Thyroid gland (tissue), 4 donors: ENCODE measurements at regions not wholly inside any gene's neighbourhood (a gene's known extent, or its start where the extent isn't known, plus 50 kb on each side); places are given as distances from the start of the nearest gene placed in this dataset.
"Not testable (repeated sequence)": the region's sequence is repeated elsewhere in the genome, so short reads cannot be mapped to it uniquely, and the experiment has no call there.

Experiments used
- POLR2A ChIP-seq, 2 donors: fragments of 450-650 bp; IDR thresholded peaks; one replicate each; pipeline ENCODE4 v1.6.1; 2017; ENCODE audit warnings: antibody characterized with exemption in 2 of 2, mild to moderate bottlenecking in 2 of 2, moderate library complexity in 1 of 2
- TF ChIP-seq, protein P1 (sequence below), 6 experiments: fragments of 200-600 bp in 3 of 6; fragments of 450-650 bp in 3 of 6; sonication (generic) in 3 of 6; IDR thresholded peaks; one replicate each; pipeline ENCODE4 v1.5.1; 2016 to 2019; ENCODE audit warnings: antibody characterized with exemption in 6 of 6, mild to moderate bottlenecking in 2 of 6, inconsistent platforms in 1 of 6, moderate library complexity in 1 of 6

DNA sequence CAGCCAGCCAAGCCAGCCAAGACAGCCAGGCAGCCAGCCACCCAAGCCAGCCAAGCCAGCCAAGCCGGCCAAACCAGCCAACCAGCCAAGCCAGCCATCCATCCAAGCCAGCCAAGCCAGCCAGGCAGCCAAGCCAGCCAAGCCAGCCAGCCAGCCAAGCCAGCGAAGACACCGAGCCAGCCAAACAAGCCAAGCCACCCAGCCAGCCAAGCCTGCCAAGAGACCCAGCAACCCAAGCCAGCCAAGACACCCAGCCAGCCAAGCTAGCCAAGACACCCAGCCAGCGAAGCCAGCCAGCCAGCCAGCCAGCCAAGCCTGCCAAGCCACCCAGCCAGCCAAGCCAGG lies 318.0 kb upstream of the PLGLB2 start:
- TF ChIP-seq, protein P1, sequence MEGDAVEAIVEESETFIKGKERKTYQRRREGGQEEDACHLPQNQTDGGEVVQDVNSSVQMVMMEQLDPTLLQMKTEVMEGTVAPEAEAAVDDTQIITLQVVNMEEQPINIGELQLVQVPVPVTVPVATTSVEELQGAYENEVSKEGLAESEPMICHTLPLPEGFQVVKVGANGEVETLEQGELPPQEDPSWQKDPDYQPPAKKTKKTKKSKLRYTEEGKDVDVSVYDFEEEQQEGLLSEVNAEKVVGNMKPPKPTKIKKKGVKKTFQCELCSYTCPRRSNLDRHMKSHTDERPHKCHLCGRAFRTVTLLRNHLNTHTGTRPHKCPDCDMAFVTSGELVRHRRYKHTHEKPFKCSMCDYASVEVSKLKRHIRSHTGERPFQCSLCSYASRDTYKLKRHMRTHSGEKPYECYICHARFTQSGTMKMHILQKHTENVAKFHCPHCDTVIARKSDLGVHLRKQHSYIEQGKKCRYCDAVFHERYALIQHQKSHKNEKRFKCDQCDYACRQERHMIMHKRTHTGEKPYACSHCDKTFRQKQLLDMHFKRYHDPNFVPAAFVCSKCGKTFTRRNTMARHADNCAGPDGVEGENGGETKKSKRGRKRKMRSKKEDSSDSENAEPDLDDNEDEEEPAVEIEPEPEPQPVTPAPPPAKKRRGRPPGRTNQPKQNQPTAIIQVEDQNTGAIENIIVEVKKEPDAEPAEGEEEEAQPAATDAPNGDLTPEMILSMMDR (IDR thresholded peaks at IDR 0.05): not testable (repeated sequence)
- TF ChIP-seq POLR2A (IDR thresholded peaks at IDR 0.05): not testable (repeated sequence)
